Common myeloid progenitor, CD34-positive (primary cell): ENCODE measurements at regions not wholly inside any gene's neighbourhood (a gene's known extent, or its start where the extent isn't known, plus 50 kb on each side); places are given as distances from the start of the nearest gene placed in this dataset.

Experiments used
- CTCF ChIA-PET: fragments of 350-600 bp; sonication (Branson Sonifier 250); formaldehyde crosslinking; loops from one replicate; lab custom pipeline; 2021; ENCODE audit warnings: antibody characterized with exemption; lab: Charles Lee
- POLR2A ChIA-PET: fragments of 350-600 bp; sonication (Branson Sonifier 250); formaldehyde crosslinking; loops from one replicate; lab custom pipeline; 2021; ENCODE audit warnings: antibody characterized with exemption; lab: Charles Lee
- DNase-seq, 3 donors: peaks; one replicate each; pipeline versions ENCODE4 v3.0.0 to v3.0.0-alpha.2; 2013
- H3K27ac ChIP-seq, 2 experiments: 1 replicate in 1 of 2; 2 replicates in 1 of 2; pipeline ENCODE4 v1.7.0; 2013; ENCODE audit warnings: inconsistent platforms in 2 of 2, low read length in 2 of 2, mild to moderate bottlenecking in 2 of 2, low read depth in 1 of 2, moderate library complexity in 1 of 2; ENCODE audit not compliant: severe bottlenecking in 2 of 2, insufficient read depth in 1 of 2, poor library complexity in 1 of 2
- H3K27me3 ChIP-seq, 5 experiments: replicated peaks in 2 of 5; 1 replicate in 3 of 5; 2 replicates in 2 of 5; pipeline versions ENCODE4 v1.6.1 to v1.7.0; 2013; ENCODE audit warnings: low read length in 4 of 5, mild to moderate bottlenecking in 2 of 5, moderate library complexity in 2 of 5, inconsistent platforms in 1 of 5; ENCODE audit not compliant: insufficient read depth in 5 of 5, control insufficient read depth in 4 of 5
- H3K36me3 ChIP-seq, 4 experiments: 1 replicate in 2 of 4; 2 replicates in 2 of 4; pipeline versions ENCODE4 v1.6.1 to v1.7.0; 2013; ENCODE audit warnings: low read length in 3 of 4, control low read depth in 1 of 4, mild to moderate bottlenecking in 1 of 4; ENCODE audit not compliant: control insufficient read depth in 4 of 4, insufficient read depth in 4 of 4
- H3K4me1 ChIP-seq, 4 experiments: 1 replicate in 3 of 4; 2 replicates in 1 of 4; pipeline versions ENCODE4 v1.6.1 to v1.7.1; 2013; ENCODE audit warnings: low read length in 3 of 4, mild to moderate bottlenecking in 3 of 4, control low read depth in 1 of 4, inconsistent platforms in 1 of 4, moderate library complexity in 1 of 4; ENCODE audit not compliant: control insufficient read depth in 4 of 4, insufficient read depth in 4 of 4; ENCODE audit errors: control extremely low read depth in 1 of 4
- H3K4me3 ChIP-seq, 7 experiments: 1 replicate in 4 of 7; 2 replicates in 3 of 7; pipeline versions ENCODE4 v1.5.1 to v1.7.0; 2013; ENCODE audit warnings: mild to moderate bottlenecking in 7 of 7, low read length in 6 of 7, moderate library complexity in 6 of 7, inconsistent platforms in 2 of 7, low read depth in 2 of 7, control low read depth in 1 of 7; ENCODE audit not compliant: insufficient read depth in 4 of 7, control insufficient read depth in 1 of 7; ENCODE audit errors: extremely low read depth in 1 of 7
- H3K9me3 ChIP-seq, 5 experiments: 1 replicate in 4 of 5; 2 replicates in 1 of 5; pipeline versions ENCODE4 v1.6.1 to v1.7.1; 2013; ENCODE audit warnings: low read length in 4 of 5, mild to moderate bottlenecking in 2 of 5, inconsistent platforms in 1 of 5, low read depth in 1 of 5, moderate library complexity in 1 of 5; ENCODE audit not compliant: control insufficient read depth in 4 of 5, insufficient read depth in 2 of 5; ENCODE audit errors: control extremely low read depth in 1 of 5
- WGBS: methylation state at CpG from one replicate; pipeline ENCODE4 v1.1.5; 2013; ENCODE audit not compliant: insufficient coverage; 5-methylcytosine and 5-hydroxymethylcytosine counted together

DNA sequence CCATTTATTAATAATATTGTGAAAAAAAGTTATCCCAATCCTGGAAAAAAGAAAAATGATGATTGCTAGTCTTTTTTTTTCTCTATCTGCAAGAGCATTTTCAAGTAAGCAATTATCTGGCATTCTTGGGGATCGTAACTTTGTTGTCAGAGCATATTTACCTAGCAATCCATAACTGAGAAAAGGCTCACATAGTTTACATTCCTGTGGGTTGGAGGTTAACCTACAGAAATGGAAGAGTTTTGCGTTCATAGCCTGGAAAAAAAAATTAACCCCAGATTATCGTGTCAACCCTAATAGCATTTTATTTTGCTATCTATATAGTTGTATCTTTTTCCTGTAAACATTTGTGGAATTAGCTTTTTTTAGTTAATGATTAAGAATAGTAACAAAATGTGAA, 292.3 kb downstream of the DAD1 start:
- POLR2A ChIA-PET = interaction anchor here (0.6 to 0.7 kb wide), 2 partner anchors 39 to 61 kb away, joined by 4 to 11 read pairs; no protein-coding TSS in a partner anchor
- H3K27me3 ChIP-seq = no peaks in the 10 kb centered on the region
- no peak overlapping the region for H3K4me3 ChIP-seq
- H3K36me3 ChIP-seq = no peaks in the 10 kb centered on the region
- peaks cover 0 to 4% (median 0%) of the 10 kb centered on the region in 4 experiments for H3K4me1 ChIP-seq
- WGBS = no CpG with 5 or more reads among the region's 3 CpGs
- CTCF ChIA-PET = interaction anchor here (1.1 to 2.3 kb wide), 3 partner anchors 9 to 26 kb away, joined by 3 to 16 read pairs (median 4); no protein-coding TSS in a partner anchor
- no peak overlapping the region for H3K27ac ChIP-seq
- no peaks in the 10 kb centered on the region for H3K9me3 ChIP-seq
- no peak for DNase-seq

DNA sequence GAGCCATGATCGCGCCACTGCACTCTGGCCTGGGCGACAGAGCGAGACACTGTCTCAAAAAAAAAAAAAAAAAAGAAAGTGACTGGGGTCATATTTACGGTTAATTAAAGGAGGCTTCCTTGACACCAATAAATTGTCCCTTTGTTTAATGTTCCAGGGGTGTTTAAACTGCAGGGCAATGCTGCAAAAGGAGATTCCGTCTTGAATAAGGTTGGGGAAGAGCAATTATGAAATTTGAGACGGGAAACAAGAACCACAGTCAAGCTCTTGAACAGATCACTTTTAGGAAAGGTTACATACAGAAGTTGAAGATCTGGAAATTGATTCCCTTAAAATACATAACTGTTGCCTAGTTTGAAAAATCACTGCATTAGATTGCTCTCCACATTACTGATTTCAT, 292.9 kb downstream of the DAD1 start:
- ChIA-PET POLR2A (no interaction called here), CTCF (interaction anchor here (1.3 to 1.4 kb wide), 2 partner anchors 12 to 14 kb away, joined by 3 to 4 read pairs; no protein-coding TSS in a partner anchor)
- no peak for DNase-seq
- Histone ChIP-seq H3K4me3 (no peak overlapping the region), H3K27me3 (no peaks in the 10 kb centered on the region), H3K27ac (no peak overlapping the region), H3K9me3 (no peaks in the 10 kb centered on the region), H3K4me1 (peaks cover 0 to 4% (median 0%) of the 10 kb centered on the region in 4 experiments), H3K36me3 (no peaks in the 10 kb centered on the region)
- 100% methylated on average over 2 of the region's 7 CpGs for WGBS

DNA sequence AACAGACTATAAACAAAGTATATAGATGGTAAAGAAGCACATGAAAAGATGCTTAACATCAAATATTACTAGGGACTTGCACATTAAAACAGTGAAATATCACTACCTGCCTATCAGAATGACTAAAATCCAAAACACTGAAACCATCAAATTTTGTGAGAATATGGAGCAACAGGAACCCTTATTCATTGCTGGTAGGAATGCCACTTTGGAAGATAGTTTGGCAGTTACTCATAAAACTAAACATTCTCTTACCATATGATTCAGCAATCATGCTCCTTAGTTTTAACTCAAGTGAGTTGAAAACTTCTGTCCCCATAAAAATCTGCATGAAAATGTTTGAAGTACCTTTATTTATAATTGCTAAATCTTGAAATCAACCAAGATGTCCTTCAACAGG, 297.6 kb downstream of the DAD1 start:
- no peak for DNase-seq
- H3K4me1 ChIP-seq = peaks cover 0 to 3% (median 0%) of the 10 kb centered on the region in 4 experiments
- no peaks in the 10 kb centered on the region for H3K36me3 ChIP-seq
- H3K9me3 ChIP-seq = no peaks in the 10 kb centered on the region
- POLR2A ChIA-PET = interaction anchor here (0.7 kb wide), 1 partner anchor 187 kb away, joined by 4 read pairs; no protein-coding TSS in a partner anchor
- no peak overlapping the region for H3K4me3 ChIP-seq
- CTCF ChIA-PET = interaction anchor here (0.9 kb wide), 1 partner anchor 73 kb away, joined by 3 read pairs; no protein-coding TSS in a partner anchor
- no peak overlapping the region for H3K27ac ChIP-seq
- H3K27me3 ChIP-seq = no peaks in the 10 kb centered on the region

DNA sequence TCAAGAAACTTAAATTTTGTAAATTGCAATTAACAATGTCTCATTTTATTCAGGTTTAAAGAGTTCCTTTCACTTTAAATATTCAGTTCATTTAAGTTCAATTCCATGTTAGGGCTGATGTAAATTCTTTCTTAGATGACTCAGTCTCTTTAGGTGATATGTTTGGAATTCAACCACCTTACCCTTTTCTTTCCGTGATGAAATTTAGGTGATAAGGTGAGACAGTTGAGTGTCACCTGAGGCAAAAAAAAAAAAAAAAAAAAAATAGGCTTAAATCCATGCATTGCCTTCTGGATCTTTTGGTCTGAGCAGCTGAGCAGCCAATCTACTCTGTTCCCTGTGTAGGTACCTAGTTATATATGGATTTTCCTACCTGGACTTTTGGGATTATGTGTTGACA, 299.5 kb downstream of the DAD1 start:
- H3K36me3 ChIP-seq = no peaks in the 10 kb centered on the region
- ChIA-PET POLR2A (no interaction called here), CTCF (interaction anchor here (1.3 kb wide), 1 partner anchor 9 kb away, joined by 3 read pairs; no protein-coding TSS in a partner anchor)
- no peak for DNase-seq
- no CpG with 5 or more reads among the region's 1 CpG for WGBS
- no peaks in the 10 kb centered on the region for H3K27me3 ChIP-seq
- no peak overlapping the region for H3K27ac ChIP-seq
- H3K4me3 ChIP-seq = no peak overlapping the region
- no peaks in the 10 kb centered on the region for H3K9me3 ChIP-seq
- H3K4me1 ChIP-seq = peaks cover 0 to 3% (median 0%) of the 10 kb centered on the region in 4 experiments

DNA sequence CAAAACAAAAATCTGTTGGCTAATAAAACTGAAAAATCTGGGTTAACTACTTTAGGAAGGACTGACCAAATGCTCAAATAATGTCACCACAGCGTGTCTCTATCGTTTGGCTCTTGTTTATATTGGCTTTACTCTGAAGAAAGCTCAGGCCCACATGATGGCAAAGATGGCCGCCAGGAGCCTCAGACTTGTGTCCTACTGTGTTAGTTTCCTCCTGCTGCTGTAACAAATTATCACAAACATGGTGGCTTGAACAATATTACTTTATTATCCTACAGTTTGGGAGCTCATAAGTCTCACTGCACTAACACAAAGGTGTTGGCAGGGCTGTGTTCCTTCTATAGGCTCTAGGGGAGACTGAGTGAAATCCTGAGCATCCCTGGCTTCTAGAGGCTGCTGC, 303.0 kb downstream of the DAD1 start:
- POLR2A ChIA-PET = interaction anchor here (0.9 kb wide), 1 partner anchor 12 kb away, joined by 3 read pairs; no protein-coding TSS in a partner anchor
- Histone ChIP-seq H3K9me3 (peaks cover 0 to 5% (median 0%) of the 10 kb centered on the region in 5 experiments), H3K4me3 (no peak overlapping the region), H3K36me3 (no peaks in the 10 kb centered on the region), H3K27ac (no peak overlapping the region), H3K4me1 (peaks cover 0 to 30% (median 21%) of the 10 kb centered on the region in 4 experiments), H3K27me3 (no peaks in the 10 kb centered on the region)
- CTCF ChIA-PET = interaction anchor here (0.6 to 1.4 kb wide), 4 partner anchors 9 to 24 kb away, joined by 3 to 4 read pairs (median 4); no protein-coding TSS in a partner anchor
- DNase-seq = no peak
- 89% methylated on average over 3 of the region's 3 CpGs for WGBS

DNA sequence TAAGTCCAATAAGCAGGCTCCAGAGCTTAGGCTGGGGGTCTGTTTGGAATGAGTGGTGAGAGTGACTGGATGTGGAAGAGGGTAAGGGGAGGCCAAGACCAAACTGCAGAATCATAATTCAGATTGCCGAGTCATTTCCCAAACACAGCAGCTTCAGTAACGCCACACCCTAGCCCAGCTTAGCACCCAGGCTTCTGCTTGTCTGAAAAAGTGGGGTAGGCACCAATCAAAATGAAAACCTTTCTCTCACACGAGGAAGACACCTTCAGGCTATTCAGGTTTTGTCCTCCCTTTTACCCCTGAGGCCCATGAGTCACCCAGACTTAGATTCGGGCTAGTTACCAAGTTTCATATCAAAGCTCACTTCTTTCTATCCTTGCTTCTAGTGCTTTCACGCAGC, 306.1 kb downstream of the DAD1 start:
- Histone ChIP-seq H3K36me3 (no peaks in the 10 kb centered on the region), H3K9me3 (peaks cover 0 to 5% (median 0%) of the 10 kb centered on the region in 5 experiments), H3K4me1 (peaks cover 0 to 32% (median 25%) of the 10 kb centered on the region in 4 experiments), H3K27ac (peak overlapping the region in 1 of 2 experiments; percentile 17), H3K4me3 (no peak overlapping the region), H3K27me3 (no peaks in the 10 kb centered on the region)
- ChIA-PET CTCF (interaction anchor here (1.2 to 1.5 kb wide), 3 partner anchors 10 to 20 kb away, joined by 3 to 7 read pairs (median 6); no protein-coding TSS in a partner anchor), POLR2A (interaction anchor here (0.7 kb wide), 1 partner anchor 115 kb away, joined by 3 read pairs; no protein-coding TSS in a partner anchor)
- DNase-seq = peak; percentile 14 to 79 (median 62)
- 62% methylated on average over 3 of the region's 5 CpGs for whole genome bisulfite sequencing

DNA sequence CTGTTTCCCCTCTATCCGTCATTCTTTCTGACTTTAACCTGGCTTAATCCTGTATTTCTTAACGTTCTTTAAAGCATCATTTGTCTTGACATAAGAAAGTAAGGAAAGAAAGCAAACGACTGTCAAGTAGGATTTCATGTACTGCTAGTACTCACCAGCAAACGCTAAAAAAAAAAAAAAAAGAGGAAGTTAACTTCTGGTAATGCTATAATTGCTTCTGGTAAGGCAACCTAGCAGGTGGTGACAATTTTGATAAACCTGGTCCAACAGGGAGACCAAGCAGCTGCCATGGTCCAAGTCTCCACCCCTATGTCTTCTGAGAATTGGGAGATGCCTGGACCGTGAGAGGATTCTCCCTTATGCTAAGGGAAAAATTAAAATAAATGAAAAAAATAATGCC, 306.6 kb downstream of the DAD1 start:
- Histone ChIP-seq H3K36me3 (no peaks in the 10 kb centered on the region), H3K27ac (no peak overlapping the region), H3K27me3 (no peaks in the 10 kb centered on the region), H3K4me1 (peaks cover 0 to 30% (median 25%) of the 10 kb centered on the region in 4 experiments), H3K9me3 (peaks cover 0 to 5% (median 0%) of the 10 kb centered on the region in 5 experiments), H3K4me3 (peak overlapping the region in 1 of 7 experiments; percentile 33)
- 0% methylated on average over 2 of the region's 5 CpGs for WGBS
- DNase-seq = peak; percentile 46 to 88 (median 82)
- POLR2A ChIA-PET = interaction anchor here (0.7 kb wide), 1 partner anchor 115 kb away, joined by 3 read pairs; no protein-coding TSS in a partner anchor
- CTCF ChIA-PET = interaction anchor here (1.5 to 1.9 kb wide), 4 partner anchors 9 to 20 kb away, joined by 5 to 7 read pairs (median 6); no protein-coding TSS in a partner anchor
